H1 (cell line): ENCODE measurements at regions not wholly inside any gene's neighbourhood (a gene's known extent, or its start where the extent isn't known, plus 50 kb on each side); places are given as distances from the start of the nearest gene placed in this dataset.

Experiments
- CTCF ChIA-PET: fragments of 300-600 bp; sonication (Branson Sonifier 250); formaldehyde crosslinking; loops from one replicate; lab custom pipeline; 2021; ENCODE audit not compliant: partially characterized antibody; lab: Charles Lee
- POLR2A ChIA-PET: fragments of 300-600 bp; sonication (Branson Sonifier 250); formaldehyde crosslinking; loops from one replicate; lab custom pipeline; 2021; ENCODE audit warnings: inconsistent platforms; ENCODE audit not compliant: partially characterized antibody; lab: Charles Lee
- DNase-seq, 2 experiments: peaks; one replicate each; pipeline versions ENCODE4 v3.0.0 to v3.0.0-alpha.2; 2010 to 2022; ENCODE audit warnings: low spot score in 2 of 2, low read depth in 1 of 2, mixed read lengths in 1 of 2
- FAIRE-seq: peaks from 2 replicates; lab custom pipeline; 2011; peaks lifted over from hg19 to GRCh38; lab: Jason Lieb, UNC
- H2AFZ ChIP-seq: 2 replicates; pipeline ENCODE4 v1.8.1; 2012; ENCODE audit warnings: low read length, inconsistent platforms
- H2AK5ac ChIP-seq: 2 replicates; pipeline ENCODE4 v1.6.1; 2013; ENCODE audit warnings: low read depth, low read length
- H2BK120ac ChIP-seq: replicated peaks from 2 replicates; pipeline ENCODE3; 2013; ENCODE audit warnings: low read depth, low read length, inconsistent platforms
- H2BK12ac ChIP-seq: 2 replicates; pipeline ENCODE4 v1.6.1; 2013; ENCODE audit warnings: low read depth, low read length
- H2BK15ac ChIP-seq: 2 replicates; pipeline ENCODE4 v1.6.1; 2013; ENCODE audit warnings: low read length
- H2BK20ac ChIP-seq: 2 replicates; pipeline ENCODE4 v1.6.1; 2013; ENCODE audit warnings: low read length
- H2BK5ac ChIP-seq: 2 replicates; pipeline ENCODE4 v1.6.1; 2013; ENCODE audit warnings: low read depth, low read length
- H3K14ac ChIP-seq: 2 replicates; pipeline ENCODE4 v1.6.1; 2013; ENCODE audit warnings: inconsistent platforms; ENCODE audit not compliant: insufficient read length
- H3K18ac ChIP-seq: 2 replicates; pipeline ENCODE4 v1.6.1; 2013; ENCODE audit warnings: low read length; ENCODE audit errors: extremely low read depth
- H3K23ac ChIP-seq: 2 replicates; pipeline ENCODE4 v1.6.1; 2013; ENCODE audit warnings: inconsistent platforms; ENCODE audit not compliant: insufficient read length
- H3K23me2 ChIP-seq: 2 replicates; pipeline ENCODE4 v1.6.1; 2013; ENCODE audit warnings: low read depth, low read length
- H3K27ac ChIP-seq: 2 replicates; pipeline ENCODE4 v1.6.1; 2011; ENCODE audit warnings: low read depth, low read length, inconsistent platforms
- H3K27me3 ChIP-seq, 4 experiments: replicated peaks in 1 of 4; 1 replicate in 1 of 4; 2 replicates in 3 of 4; pipeline versions ENCODE4 v1.6.1 to v1.8.1; 2011 to 2013; ENCODE audit warnings: low read length in 3 of 4, mild to moderate bottlenecking in 3 of 4, inconsistent platforms in 2 of 4, mixed read lengths in 2 of 4, moderate library complexity in 1 of 4; ENCODE audit not compliant: control insufficient read depth in 3 of 4, insufficient read depth in 3 of 4; ENCODE audit errors: extremely low read depth in 1 of 4
- H3K36me3 ChIP-seq, 4 experiments: 2 replicates each; pipeline versions ENCODE4 v1.6.1 to v1.8.1; 2011 to 2013; ENCODE audit warnings: mild to moderate bottlenecking in 4 of 4, low read length in 3 of 4, moderate library complexity in 2 of 4, control low read depth in 1 of 4, inconsistent platforms in 1 of 4; ENCODE audit not compliant: insufficient read depth in 4 of 4, control insufficient read depth in 2 of 4
- H3K4ac ChIP-seq: replicated peaks from 2 replicates; pipeline ENCODE3; 2013; ENCODE audit warnings: low read length, low read depth, mixed read lengths, inconsistent platforms; ENCODE audit not compliant: insufficient read length
- H3K4me1 ChIP-seq, 4 experiments: replicated peaks in 1 of 4; 1 replicate in 1 of 4; 2 replicates in 3 of 4; pipeline versions ENCODE4 v1.6.1 to v1.8.1; 2011 to 2013; ENCODE audit warnings: low read length in 3 of 4, inconsistent platforms in 2 of 4, mixed read lengths in 1 of 4; ENCODE audit not compliant: insufficient read depth in 4 of 4, control insufficient read depth in 3 of 4
- H3K4me2 ChIP-seq, 2 experiments: 2 replicates each; pipeline versions ENCODE4 v1.6.1 to v1.8.1; 2011 to 2013; ENCODE audit warnings: low read depth in 2 of 2, low read length in 2 of 2, control low read depth in 1 of 2, inconsistent platforms in 1 of 2, mild to moderate bottlenecking in 1 of 2; ENCODE audit not compliant: insufficient read depth in 1 of 2
- H3K4me3 ChIP-seq, 4 experiments: fragments of 200-600, 300-600 bp in 1 of 4; sonication (generic), shearing (Covaris generic), sonication (Bioruptor Twin) in 1 of 4; 2 replicates each; pipeline versions ENCODE4 v1.5.1 to v1.8.1; 2011 to 2016; ENCODE audit warnings: low read length in 4 of 4, low read depth in 3 of 4, control low read depth in 2 of 4, inconsistent platforms in 2 of 4, mild to moderate bottlenecking in 2 of 4, mixed read lengths in 1 of 4, moderate library complexity in 1 of 4; ENCODE audit not compliant: insufficient read depth in 2 of 4; ENCODE audit errors: extremely low read depth in 1 of 4
- H3K56ac ChIP-seq: replicated peaks from 2 replicates; pipeline ENCODE3; 2013; ENCODE audit warnings: low read depth, mild to moderate bottlenecking, mixed read lengths, low read length, inconsistent platforms; ENCODE audit not compliant: insufficient read length
- H3K79me1 ChIP-seq: 2 replicates; pipeline ENCODE4 v1.6.1; 2013; ENCODE audit warnings: low read depth, low read length, control low read depth
- H3K79me2 ChIP-seq, 2 experiments: 2 replicates each; pipeline versions ENCODE4 v1.6.1 to v1.8.1; 2012 to 2013; ENCODE audit warnings: low read length in 2 of 2, mild to moderate bottlenecking in 2 of 2, inconsistent platforms in 1 of 2; ENCODE audit not compliant: insufficient read depth in 2 of 2, control insufficient read depth in 1 of 2
- H3K9ac ChIP-seq, 4 experiments: replicated peaks in 1 of 4; 1 replicate in 1 of 4; 2 replicates in 3 of 4; pipeline versions ENCODE4 v1.6.1 to v1.8.1; 2011 to 2013; ENCODE audit warnings: low read depth in 3 of 4, low read length in 3 of 4, control low read depth in 2 of 4, mild to moderate bottlenecking in 2 of 4, moderate library complexity in 2 of 4, inconsistent platforms in 1 of 4; ENCODE audit errors: extremely low read depth in 1 of 4
- H3K9me3 ChIP-seq, 2 experiments: 2 replicates each; pipeline versions ENCODE4 v1.6.1 to v1.8.1; 2012 to 2013; ENCODE audit warnings: mild to moderate bottlenecking in 2 of 2, moderate library complexity in 2 of 2, control low read depth in 1 of 2, inconsistent platforms in 1 of 2, low read depth in 1 of 2, low read length in 1 of 2, mixed read lengths in 1 of 2; ENCODE audit not compliant: insufficient read depth in 2 of 2
- H4K20me1 ChIP-seq, 2 experiments: replicated peaks in 1 of 2; 2 replicates each; pipeline versions ENCODE3 to v1.8.1; 2011 to 2013; ENCODE audit warnings: inconsistent platforms in 2 of 2, low read length in 2 of 2, mild to moderate bottlenecking in 1 of 2; ENCODE audit not compliant: insufficient read depth in 2 of 2, control insufficient read depth in 1 of 2
- H4K5ac ChIP-seq: 2 replicates; pipeline ENCODE4 v1.6.1; 2013; ENCODE audit warnings: low read length, low read depth, mixed read lengths, inconsistent platforms; ENCODE audit not compliant: insufficient read length
- H4K8ac ChIP-seq: 2 replicates; pipeline ENCODE4 v1.8.0; 2013; ENCODE audit warnings: mild to moderate bottlenecking, moderate library complexity, low read length, inconsistent platforms; ENCODE audit not compliant: insufficient read depth; ENCODE audit errors: extremely low read depth
- H4K91ac ChIP-seq: replicated peaks from 2 replicates; pipeline ENCODE3; 2013; ENCODE audit warnings: low read length, mixed read lengths, inconsistent platforms; ENCODE audit not compliant: insufficient read length
- CBX5 ChIP-seq: fragments of 300-800, 300-1000 bp; sonication (generic); IDR thresholded peaks from 2 replicates; pipeline ENCODE4 v1.7.1; 2016; ENCODE audit warnings: antibody characterized with exemption, low read length, low read depth
- CTBP2 ChIP-seq: IDR thresholded peaks from 2 replicates; pipeline ENCODE4 v1.7.0; 2011; ENCODE audit warnings: borderline replicate concordance, mild to moderate bottlenecking, moderate library complexity, mixed read lengths, low read length; ENCODE audit not compliant: insufficient read depth, insufficient read length
- FOSL1 ChIP-seq: IDR thresholded peaks from 2 replicates; pipeline ENCODE4 v1.6.1; 2011; ENCODE audit warnings: mild to moderate bottlenecking, low read depth, low read length, moderate library complexity; ENCODE audit not compliant: insufficient read depth
- HDAC6 ChIP-seq: IDR thresholded peaks from one replicate; pipeline ENCODE4 v1.7.1; 2012; ENCODE audit warnings: low read depth, mild to moderate bottlenecking, inconsistent platforms, low read length, moderate library complexity
- JUN ChIP-seq: IDR thresholded peaks from 2 replicates; pipeline ENCODE4 v1.6.1; 2011; ENCODE audit warnings: low read depth, mild to moderate bottlenecking, improper control_type of control experiment, low read length
- KDM1A ChIP-seq: fragments of 200-600, 300-600 bp; sonication (generic); IDR thresholded peaks from 2 replicates; pipeline ENCODE4 v1.7.1; 2016; ENCODE audit warnings: mild to moderate bottlenecking, low read length, borderline replicate concordance
- KDM4A ChIP-seq: IDR thresholded peaks from one replicate; pipeline ENCODE4 v1.7.1; 2012; ENCODE audit warnings: low read depth, mild to moderate bottlenecking, moderate library complexity, low read length, inconsistent platforms; ENCODE audit not compliant: severe bottlenecking
- NRF1 ChIP-seq: IDR thresholded peaks from 2 replicates; pipeline ENCODE4 v1.6.1; 2011; ENCODE audit warnings: mild to moderate bottlenecking, low read depth, low read length, improper control_type of control experiment
- PHF8 ChIP-seq: fragments of 200-600 bp; sonication (generic); conservative IDR thresholded peaks from 2 replicates; pipeline ENCODE4 v1.7.1; 2012; ENCODE audit warnings: low read depth, mild to moderate bottlenecking, inconsistent platforms, low read length, moderate library complexity
- POU5F1 ChIP-seq: IDR thresholded peaks from 2 replicates; pipeline ENCODE4 v1.6.1; 2011; ENCODE audit warnings: low read depth, mild to moderate bottlenecking, low read length, moderate library complexity
- SP2 ChIP-seq: IDR thresholded peaks from 2 replicates; pipeline ENCODE4 v1.6.1; 2012; ENCODE audit warnings: mild to moderate bottlenecking, low read length, inconsistent platforms
- SP4 ChIP-seq: IDR thresholded peaks from 2 replicates; pipeline ENCODE4 v1.6.1; 2012; ENCODE audit warnings: low read length, inconsistent platforms
- SUZ12 ChIP-seq: fragments of 200-600 bp; sonication (generic); IDR thresholded peaks from 2 replicates; pipeline ENCODE4 v1.6.1; 2012; ENCODE audit warnings: mild to moderate bottlenecking, inconsistent platforms, low read length, moderate library complexity, mixed read lengths
- YY1 ChIP-seq: IDR thresholded peaks from 2 replicates; pipeline ENCODE4 v1.6.1; 2011; ENCODE audit warnings: low read depth, mild to moderate bottlenecking, low read length
- ZNF274 ChIP-seq: IDR thresholded peaks from 2 replicates; pipeline ENCODE4 v1.7.0; 2012; ENCODE audit warnings: low read length, borderline replicate concordance; ENCODE audit errors: extremely low read depth
- WGBS, 2 experiments: shearing (Covaris generic) in 1 of 2; methylation state at CpG; one replicate each; pipeline versions ENCODE4 v1.1.6 to v1.1.7; 2013 to 2015; ENCODE audit warnings: low lambda C conversion rate in 2 of 2, mixed read lengths in 2 of 2, inconsistent platforms in 1 of 2, low coverage in 1 of 2, missing lambda C conversion rate in 1 of 2; ENCODE audit not compliant: insufficient replicate concordance in 2 of 2, insufficient coverage in 1 of 2, insufficient read length in 1 of 2; ENCODE audit errors: extremely low coverage in 1 of 2, missing lambda C conversion rate in 1 of 2; 5-methylcytosine and 5-hydroxymethylcytosine counted together
- TF ChIP-seq, protein P1 (sequence below): IDR thresholded peaks from 2 replicates; pipeline ENCODE4 v1.6.1; 2012; ENCODE audit warnings: inconsistent platforms

GRCh38 chr5:163880302-163880701 is 374.9 kb downstream of the MAT2B start:
- no peak overlapping the region for H2BK20ac ChIP-seq
- H3K23ac ChIP-seq: no peak overlapping the region
- no peak overlapping the region for H3K4me3 ChIP-seq
- FAIRE-seq (no peak), DNase-seq (no peak)
- H3K23me2 ChIP-seq: no peaks in the 10 kb centered on the region
- 93% methylated on average over 2 of the region's 2 CpGs; no CpG with 5 or more reads in 1 of the 2 experiments for WGBS, 2 experiments
- no peak overlapping the region for H3K18ac ChIP-seq
- no peak overlapping the region for H4K91ac ChIP-seq
- H3K56ac ChIP-seq: no peak overlapping the region
- no peak overlapping the region for H2BK120ac ChIP-seq
- H3K79me1 ChIP-seq: no peaks in the 10 kb centered on the region
- no peak overlapping the region for H2BK12ac ChIP-seq
- no peak overlapping the region for H3K27ac ChIP-seq
- no peak overlapping the region for H2BK5ac ChIP-seq
- no peaks in the 10 kb centered on the region for H3K9me3 ChIP-seq
- ChIA-PET POLR2A (no interaction called here), CTCF (no interaction called here)
- no peaks in the 10 kb centered on the region for H3K27me3 ChIP-seq
- no peak overlapping the region for H3K14ac ChIP-seq
- H3K79me2 ChIP-seq: no peaks in the 10 kb centered on the region
- H3K36me3 ChIP-seq: no peaks in the 10 kb centered on the region
- no peaks in the 10 kb centered on the region for H4K20me1 ChIP-seq
- no peak overlapping the region for H2BK15ac ChIP-seq
- no peaks in the 10 kb centered on the region for H3K4me1 ChIP-seq
- no peak overlapping the region for H3K4ac ChIP-seq
- no peak overlapping the region for H3K4me2 ChIP-seq
- H2AFZ ChIP-seq: no peak overlapping the region
- no peak overlapping the region for H4K5ac ChIP-seq
- no peak overlapping the region for H3K9ac ChIP-seq
- no peak overlapping the region for H2AK5ac ChIP-seq
- H4K8ac ChIP-seq: no peak overlapping the region
- TF ChIP-seq NRF1 (no peak), KDM4A (no peak), PHF8 (no peak), JUN (no peak), CTBP2 (no peak), SP4 (no peak), POU5F1 (no peak), FOSL1 (no peak), CBX5 (no peak), YY1 (no peak), KDM1A (no peak), SP2 (no peak), ZNF274 (no peak), SUZ12 (no peak), HDAC6 (no peak)
- TF ChIP-seq, protein P1, sequence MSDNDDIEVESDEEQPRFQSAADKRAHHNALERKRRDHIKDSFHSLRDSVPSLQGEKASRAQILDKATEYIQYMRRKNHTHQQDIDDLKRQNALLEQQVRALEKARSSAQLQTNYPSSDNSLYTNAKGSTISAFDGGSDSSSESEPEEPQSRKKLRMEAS: no peak
